DOHH2 (cell line): ENCODE measurements at regions not wholly inside any gene's neighbourhood (a gene's known extent, or its start where the extent isn't known, plus 50 kb on each side); places are given as distances from the start of the nearest gene placed in this dataset.

ENCODE experiments used
- H3F3A ChIP-seq: fragments of 200-600 bp; sonication (generic), shearing (Covaris generic); 2 replicates; pipeline ENCODE4 v1.6.0; 2016; ENCODE audit warnings: antibody characterized with exemption, mild to moderate bottlenecking; ENCODE audit not compliant: control insufficient read depth, insufficient read depth
- H3K27ac ChIP-seq: fragments of 200-600 bp; sonication (generic); 2 replicates; pipeline ENCODE4 v1.5.1; 2014; ENCODE audit warnings: low read depth, mild to moderate bottlenecking, low read length, moderate library complexity
- H3K27me3 ChIP-seq: fragments of 200-600 bp; sonication (generic); 2 replicates; pipeline ENCODE4 v1.6.1; 2014; ENCODE audit warnings: mild to moderate bottlenecking, low read length, mixed read lengths; ENCODE audit not compliant: control insufficient read depth
- H3K36me3 ChIP-seq: fragments of 200-600 bp; sonication (generic); 2 replicates; pipeline ENCODE4 v1.6.1; 2014; ENCODE audit warnings: mild to moderate bottlenecking, low read length, moderate library complexity, mixed read lengths; ENCODE audit not compliant: control insufficient read depth
- H3K4me1 ChIP-seq: fragments of 200-600 bp; sonication (generic); 2 replicates; pipeline ENCODE4 v1.6.1; 2014; ENCODE audit warnings: mild to moderate bottlenecking, low read length, mixed read lengths; ENCODE audit not compliant: control insufficient read depth
- H3K4me2 ChIP-seq: fragments of 200-600 bp; sonication (generic); 2 replicates; pipeline ENCODE4 v1.6.0; 2014; ENCODE audit warnings: mild to moderate bottlenecking, low read length, moderate library complexity
- H3K4me3 ChIP-seq: fragments of 200-600 bp; sonication (generic); 2 replicates; pipeline ENCODE4 v1.5.1; 2014; ENCODE audit warnings: mild to moderate bottlenecking, low read length, mixed read lengths
- H3K79me2 ChIP-seq: fragments of 200-600 bp; sonication (generic); 2 replicates; pipeline ENCODE4 v1.6.1; 2014; ENCODE audit warnings: mild to moderate bottlenecking, low read length, mixed read lengths; ENCODE audit not compliant: control insufficient read depth
- H3K9me2 ChIP-seq: fragments of 200-600 bp; sonication (generic); replicated peaks from 2 replicates; pipeline ENCODE4 v1.6.1; 2014; ENCODE audit warnings: mild to moderate bottlenecking, low read length, mixed read lengths; ENCODE audit not compliant: control insufficient read depth
- H3K9me3 ChIP-seq: fragments of 200-600 bp; sonication (generic); 2 replicates; pipeline ENCODE4 v1.6.1; 2014; ENCODE audit warnings: antibody characterized with exemption, low read length, mixed read lengths; ENCODE audit not compliant: control insufficient read depth, insufficient read depth
- H4K20me1 ChIP-seq: fragments of 200-600 bp; sonication (generic); 2 replicates; pipeline ENCODE4 v1.6.0; 2014; ENCODE audit warnings: low read depth, mild to moderate bottlenecking, antibody characterized with exemption, low read length, moderate library complexity; ENCODE audit not compliant: control insufficient read depth, insufficient read depth
- CTCF ChIP-seq: fragments of 200-600 bp; sonication (generic); IDR thresholded peaks from one replicate; pipeline ENCODE4 v1.5.1; 2014; ENCODE audit warnings: antibody characterized with exemption, mild to moderate bottlenecking, low read depth, low read length; ENCODE audit not compliant: poor library complexity, severe bottlenecking
- EZH2phosphoT487 ChIP-seq: fragments of 200-600 bp; sonication (generic); IDR thresholded peaks from 2 replicates; pipeline ENCODE4 v1.6.1; 2017; ENCODE audit warnings: borderline replicate concordance, mild to moderate bottlenecking, antibody characterized with exemption, low read length, moderate library complexity, mixed read lengths

DNA sequence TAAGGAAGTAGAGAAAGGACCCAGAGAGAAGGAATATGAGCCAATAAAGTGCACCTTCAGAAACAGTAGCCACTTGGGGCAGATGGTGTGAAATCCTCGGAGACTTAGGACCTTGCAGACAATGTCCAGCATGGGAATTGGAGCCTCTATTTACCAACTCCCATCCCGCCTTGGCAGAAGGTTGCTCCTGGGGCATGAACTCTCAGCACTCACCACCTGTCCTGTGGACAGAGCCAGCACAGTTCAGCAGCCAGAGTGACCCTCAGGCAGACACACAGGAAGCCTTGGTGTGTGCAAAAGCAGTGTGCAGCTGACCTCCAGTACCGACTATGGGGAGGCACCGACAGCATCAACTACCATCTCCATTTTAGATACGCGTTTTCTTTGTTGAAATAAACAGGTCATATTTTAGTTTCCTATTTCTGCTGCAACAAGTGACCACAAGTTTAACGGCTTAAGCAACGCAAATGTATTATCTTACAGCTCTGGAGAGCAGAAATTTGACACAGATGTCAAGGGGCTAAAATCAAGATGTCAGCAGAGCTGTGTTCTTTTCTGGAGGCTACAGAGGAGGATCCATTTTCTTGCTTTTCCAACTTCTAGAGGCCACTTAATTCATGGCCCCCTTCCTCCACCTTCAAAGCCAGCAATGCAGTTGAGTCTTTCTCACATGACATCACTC, 428.1 kb downstream of the MED13L start:
- no peaks in the 10 kb centered on the region for H3K9me2 ChIP-seq
- no peak overlapping the region for H3K27ac ChIP-seq
- H3K4me2 ChIP-seq = no peak overlapping the region

DNA sequence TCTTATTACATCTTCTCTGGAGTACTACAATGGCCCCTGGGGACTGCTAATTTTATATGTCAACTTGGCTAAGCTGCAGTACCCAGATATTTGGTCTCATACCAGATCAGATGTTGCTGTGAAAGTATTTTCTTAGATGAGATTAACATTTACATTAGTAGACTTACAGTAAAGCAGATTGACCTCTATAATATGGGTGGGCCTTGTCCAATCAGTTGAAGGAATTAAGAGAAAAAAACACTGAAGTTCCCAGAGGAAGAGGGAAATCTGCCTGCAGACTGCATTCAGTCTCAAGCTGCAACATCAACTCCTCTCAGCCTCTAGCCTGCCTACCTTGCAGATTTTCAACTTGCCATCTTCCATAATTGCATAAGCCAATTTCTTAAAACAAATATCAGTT, 430.1 kb downstream of the MED13L start:
- Histone ChIP-seq H3K9me2 (no peaks in the 10 kb centered on the region), H3K9me3 (no peaks in the 10 kb centered on the region), H3K79me2 (no peaks in the 10 kb centered on the region), H4K20me1 (no peaks in the 10 kb centered on the region), H3K27me3 (no peaks in the 10 kb centered on the region), H3F3A (no peaks in the 10 kb centered on the region), H3K4me2 (no peak overlapping the region), H3K36me3 (no peaks in the 10 kb centered on the region), H3K4me1 (no peaks in the 10 kb centered on the region), H3K4me3 (no peak overlapping the region), H3K27ac (no peak overlapping the region)
- TF ChIP-seq EZH2phosphoT487 (no peak), CTCF (no peak)

More for the DNA sequence above, 428.1 kb downstream of the MED13L start:
- TF ChIP-seq EZH2phosphoT487 (no peak), CTCF (no peak)
- no peaks in the 10 kb centered on the region for H3K4me1 ChIP-seq
- H3K27me3 ChIP-seq = no peaks in the 10 kb centered on the region
- no peak overlapping the region for H3K4me3 ChIP-seq
- no peaks in the 10 kb centered on the region for H3K79me2 ChIP-seq
- no peaks in the 10 kb centered on the region for H3K9me3 ChIP-seq
- H3K36me3 ChIP-seq = no peaks in the 10 kb centered on the region
- no peaks in the 10 kb centered on the region for H4K20me1 ChIP-seq
- no peaks in the 10 kb centered on the region for H3F3A ChIP-seq

GRCh38 chr12:115846516-115846915, 431.0 kb downstream of the MED13L start:
- Histone ChIP-seq H3K4me1 (no peaks in the 10 kb centered on the region), H3K36me3 (no peaks in the 10 kb centered on the region), H3K27ac (no peak overlapping the region), H3K79me2 (no peaks in the 10 kb centered on the region), H3K4me3 (no peak overlapping the region), H3K9me2 (no peaks in the 10 kb centered on the region), H4K20me1 (no peaks in the 10 kb centered on the region), H3F3A (no peaks in the 10 kb centered on the region), H3K9me3 (no peaks in the 10 kb centered on the region), H3K4me2 (no peak overlapping the region), H3K27me3 (no peaks in the 10 kb centered on the region)
- TF ChIP-seq EZH2phosphoT487 (no peak), CTCF (no peak)
